GM13977 (cell line): ENCODE measurements at regions not wholly inside any gene's neighbourhood (a gene's known extent, or its start where the extent isn't known, plus 50 kb on each side); places are given as distances from the start of the nearest gene placed in this dataset.
"Not testable (repeated sequence)": the region's sequence is repeated elsewhere in the genome, so short reads cannot be mapped to it uniquely, and the experiment has no call there.

Source experiments
- DNase-seq: peaks from one replicate; pipeline ENCODE4 v3.0.0; 2012; ENCODE audit warnings: low spot score
- CTCF ChIP-seq: IDR thresholded peaks from 2 replicates; pipeline ENCODE4 v1.5.1; 2012; ENCODE audit warnings: mild to moderate bottlenecking, control low read depth; ENCODE audit not compliant: insufficient read depth; ENCODE audit errors: extremely low read depth, missing control alignments
- in situ Hi-C: fragments of 300-500 bp; cut with MboI; formaldehyde crosslinking; loops from one replicate; pipeline ENCODE4 v1.12.0; 2022; ENCODE audit warnings: low sequenced_read_pairs, low pct_unique_long_range_greater_than_20kb, mixed read lengths, inconsistent platforms; ENCODE audit not compliant: unreplicated experiment

- in situ Hi-C loops, result no loop called here
- no peak for DNase-seq
- TF ChIP-seq CTCF, result no peak
Observed at GRCh38 chr14:38042322-38042721, 165.4 kb upstream of the SSTR1 start.

GRCh38 chr14:38044710-38045109 is 163.0 kb upstream of the SSTR1 start:
- TF ChIP-seq CTCF, result no peak
- no peak for DNase-seq
- in situ Hi-C loops, result no loop called here

GRCh38 chr14:38045461-38045860 is 162.2 kb upstream of the SSTR1 start:
- no peak for DNase-seq
- in situ Hi-C loops, result no loop called here
- TF ChIP-seq CTCF, result no peak

- in situ Hi-C loops, result no loop called here
- no peak for TF ChIP-seq CTCF
- DNase-seq, result no peak
Observed at GRCh38 chr14:38046160-38046559, 161.5 kb upstream of the SSTR1 start.

GRCh38 chr14:38047195-38047902 is 160.4 kb upstream of the SSTR1 start:
- no peak for DNase-seq
- in situ Hi-C loops, result no loop called here
- no peak for TF ChIP-seq CTCF

- in situ Hi-C loops, result no loop called here
- no peak for DNase-seq
- TF ChIP-seq CTCF, result no peak
Observed at GRCh38 chr14:38053666-38054065, 154.0 kb upstream of the SSTR1 start.

GRCh38 chr14:38056270-38056669 is 151.4 kb upstream of the SSTR1 start:
- no peak for DNase-seq
- TF ChIP-seq CTCF, result no peak
- in situ Hi-C loops, result no loop called here

GRCh38 chr14:38062223-38062622 is 145.5 kb upstream of the SSTR1 start:
- DNase-seq, in situ Hi-C loops: not testable (repeated sequence)
